H9 (cell line): ENCODE measurements at regions not wholly inside any gene's neighbourhood (a gene's known extent, or its start where the extent isn't known, plus 50 kb on each side); places are given as distances from the start of the nearest gene placed in this dataset.

Experiments used
- DNase-seq: peaks from one replicate; pipeline ENCODE4 v3.0.0-alpha.2; 2017
- H2AFZ ChIP-seq: one replicate; pipeline ENCODE4 v1.6.1; 2013; ENCODE audit warnings: mild to moderate bottlenecking, low read length, control low read depth, moderate library complexity
- H2AK5ac ChIP-seq: 2 replicates; pipeline ENCODE4 v1.6.1; 2013; ENCODE audit warnings: low read length, control low read depth, mixed read lengths; ENCODE audit not compliant: insufficient read length
- H2BK120ac ChIP-seq: one replicate; pipeline ENCODE4 v1.6.1; 2013; ENCODE audit warnings: low read depth, mild to moderate bottlenecking, low read length, control low read depth, inconsistent platforms; ENCODE audit not compliant: poor library complexity, severe bottlenecking
- H2BK12ac ChIP-seq: 2 replicates; pipeline ENCODE4 v1.6.1; 2013; ENCODE audit warnings: low read length, control low read depth, mixed read lengths, low read depth; ENCODE audit not compliant: insufficient read length
- H2BK15ac ChIP-seq: 2 replicates; pipeline ENCODE4 v1.6.1; 2013; ENCODE audit warnings: low read depth, low read length, control low read depth
- H2BK20ac ChIP-seq: one replicate; pipeline ENCODE4 v1.6.1; 2013; ENCODE audit warnings: low read depth, mild to moderate bottlenecking, low read length, control low read depth, inconsistent platforms; ENCODE audit not compliant: poor library complexity, severe bottlenecking
- H2BK5ac ChIP-seq: 2 replicates; pipeline ENCODE4 v1.6.1; 2013; ENCODE audit warnings: low read length, control low read depth, mixed read lengths; ENCODE audit not compliant: insufficient read length
- H3K14ac ChIP-seq: 2 replicates; pipeline ENCODE4 v1.6.1; 2013; ENCODE audit warnings: low read length, control low read depth; ENCODE audit not compliant: insufficient read depth
- H3K18ac ChIP-seq: 2 replicates; pipeline ENCODE4 v1.6.1; 2013; ENCODE audit warnings: low read depth, mild to moderate bottlenecking, mixed read lengths, low read length, control low read depth; ENCODE audit not compliant: insufficient read length
- H3K23ac ChIP-seq: 2 replicates; pipeline ENCODE4 v1.6.1; 2013; ENCODE audit warnings: low read length, control low read depth, mixed read lengths, low read depth; ENCODE audit not compliant: insufficient read length
- H3K23me2 ChIP-seq: 2 replicates; pipeline ENCODE4 v1.6.1; 2013; ENCODE audit warnings: low read depth, mild to moderate bottlenecking, mixed read lengths, low read length, control low read depth; ENCODE audit not compliant: insufficient read length, poor library complexity, severe bottlenecking
- H3K27ac ChIP-seq: 2 replicates; pipeline ENCODE4 v1.5.1; 2013; ENCODE audit warnings: low read length, control low read depth, mixed read lengths, low read depth; ENCODE audit not compliant: insufficient read length
- H3K27me3 ChIP-seq: 2 replicates; pipeline ENCODE4 v1.6.1; 2013; ENCODE audit warnings: low read length, control low read depth, inconsistent platforms; ENCODE audit not compliant: insufficient read depth
- H3K4ac ChIP-seq: 2 replicates; pipeline ENCODE4 v1.6.1; 2013; ENCODE audit warnings: low read depth, mild to moderate bottlenecking, control low read depth, inconsistent platforms, low read length, moderate library complexity
- H3K4me1 ChIP-seq: 2 replicates; pipeline ENCODE4 v1.6.1; 2013; ENCODE audit warnings: low read length, control low read depth, inconsistent platforms; ENCODE audit not compliant: insufficient read depth
- H3K4me2 ChIP-seq: 2 replicates; pipeline ENCODE4 v1.6.1; 2013; ENCODE audit warnings: low read length, control low read depth, mixed read lengths; ENCODE audit not compliant: insufficient read length, insufficient read depth
- H3K56ac ChIP-seq: 2 replicates; pipeline ENCODE4 v1.6.1; 2013; ENCODE audit warnings: low read depth, mild to moderate bottlenecking, mixed read lengths, low read length, control low read depth; ENCODE audit not compliant: insufficient read length
- H3K79me1 ChIP-seq: 2 replicates; pipeline ENCODE4 v1.6.1; 2013; ENCODE audit warnings: low read depth, mild to moderate bottlenecking, moderate library complexity, low read length, control low read depth, inconsistent platforms; ENCODE audit not compliant: insufficient read depth, poor library complexity, severe bottlenecking
- H3K79me2 ChIP-seq: 2 replicates; pipeline ENCODE4 v1.6.1; 2013; ENCODE audit warnings: low read length, control low read depth, inconsistent platforms; ENCODE audit not compliant: insufficient read depth
- H3K9ac ChIP-seq: 2 replicates; pipeline ENCODE4 v1.6.1; 2013; ENCODE audit warnings: low read length, control low read depth, mixed read lengths; ENCODE audit not compliant: insufficient read length; ENCODE audit errors: extremely low read depth
- H3K9me3 ChIP-seq: one replicate; pipeline ENCODE4 v1.6.1; 2013; ENCODE audit warnings: low read depth, low read length, inconsistent platforms; ENCODE audit not compliant: control insufficient read depth
- H3T11ph ChIP-seq: one replicate; pipeline ENCODE4 v1.6.1; 2013; ENCODE audit warnings: mild to moderate bottlenecking, low read length, control low read depth, inconsistent platforms
- H4K20me1 ChIP-seq: one replicate; pipeline ENCODE4 v1.6.1; 2013; ENCODE audit not compliant: control insufficient read depth, insufficient read length, insufficient read depth
- H4K5ac ChIP-seq: 2 replicates; pipeline ENCODE4 v1.6.1; 2013; ENCODE audit warnings: low read depth, mild to moderate bottlenecking, mixed read lengths, low read length, control low read depth; ENCODE audit not compliant: insufficient read length
- H4K8ac ChIP-seq: replicated peaks from 2 replicates; pipeline ENCODE4 v1.6.1; 2013; ENCODE audit warnings: low read length, control low read depth, mixed read lengths, low read depth; ENCODE audit not compliant: insufficient read length
- H4K91ac ChIP-seq: 2 replicates; pipeline ENCODE4 v1.6.1; 2013; ENCODE audit warnings: low read depth, mild to moderate bottlenecking, moderate library complexity, mixed read lengths, low read length, control low read depth; ENCODE audit not compliant: insufficient read length
- H3K27ac Mint-ChIP-seq, 3 experiments: 2 replicates in 2 of 3; 3 replicates in 1 of 3; pipeline ENCODE4 v1.8.0; 2020 to 2021; ENCODE audit warnings: mixed read lengths in 3 of 3, mild to moderate bottlenecking in 1 of 3, moderate library complexity in 1 of 3
- H3K27me3 Mint-ChIP-seq: 2 replicates; pipeline ENCODE4 v1.8.0; 2021; ENCODE audit warnings: low read depth, mild to moderate bottlenecking, moderate library complexity, mixed read lengths
- H3K36me3 Mint-ChIP-seq, 3 experiments: 2 replicates in 2 of 3; 3 replicates in 1 of 3; pipeline ENCODE4 v1.8.0; 2020 to 2021; ENCODE audit warnings: low read depth in 3 of 3, mixed read lengths in 3 of 3; ENCODE audit not compliant: insufficient read depth in 1 of 3
- H3K4me1 Mint-ChIP-seq, 2 experiments: 2 replicates each; pipeline ENCODE4 v1.8.0; 2020; ENCODE audit warnings: mixed read lengths in 2 of 2
- H3K4me3 Mint-ChIP-seq, 2 experiments: 2 replicates in 1 of 2; 3 replicates in 1 of 2; pipeline ENCODE4 v1.8.0; 2020 to 2021; ENCODE audit warnings: mild to moderate bottlenecking in 2 of 2, mixed read lengths in 2 of 2, moderate library complexity in 1 of 2
- H3K9me3 Mint-ChIP-seq, 2 experiments: 2 replicates in 1 of 2; 3 replicates in 1 of 2; pipeline ENCODE4 v1.8.0; 2020; ENCODE audit warnings: mild to moderate bottlenecking in 2 of 2, mixed read lengths in 2 of 2, moderate library complexity in 1 of 2
- WGBS: extraction: QIAGEN DNeasy Blood & Tissue Kit; methylation state at CpG from one replicate; pipeline ENCODE4 v1.1.7; 2013; ENCODE audit warnings: missing lambda C conversion rate, low lambda C conversion rate, mixed read lengths; ENCODE audit not compliant: insufficient read length; ENCODE audit errors: extremely low coverage; 5-methylcytosine and 5-hydroxymethylcytosine counted together
- TF ChIP-seq, protein P1 (sequence below): fragments of 200-600 bp; sonication (generic); conservative IDR thresholded peaks from 3 replicates; pipeline ENCODE4 v1.8.0; 2021; ENCODE audit warnings: antibody characterized with exemption, mild to moderate bottlenecking

GRCh38 chr6:169365567-169366257 is 112.1 kb upstream of the THBS2 start:
- Histone ChIP-seq H4K91ac (no peak overlapping the region), H3K4me2 (no peak overlapping the region), H3K9me3 (no peaks in the 10 kb centered on the region), H3K79me2 (no peaks in the 10 kb centered on the region), H3K4me1 (no peaks in the 10 kb centered on the region), H2AFZ (no peak overlapping the region), H4K8ac (no peak overlapping the region), H2BK5ac (no peak overlapping the region), H2BK20ac (no peak overlapping the region), H2BK120ac (no peak overlapping the region), H3K9ac (no peak overlapping the region), H2BK12ac (no peak overlapping the region), H3K14ac (no peak overlapping the region), H3K79me1 (no peaks in the 10 kb centered on the region), H3K4ac (no peak overlapping the region), H4K20me1 (no peaks in the 10 kb centered on the region), H4K5ac (no peak overlapping the region), H3K27ac (no peak overlapping the region), H3K18ac (no peak overlapping the region), H2BK15ac (no peak overlapping the region), H2AK5ac (no peak overlapping the region), H3K27me3 (no peaks in the 10 kb centered on the region), H3K56ac (no peak overlapping the region), H3T11ph (no peak overlapping the region), H3K23me2 (no peaks in the 10 kb centered on the region), H3K23ac (no peak overlapping the region)
- TF ChIP-seq, protein P1, sequence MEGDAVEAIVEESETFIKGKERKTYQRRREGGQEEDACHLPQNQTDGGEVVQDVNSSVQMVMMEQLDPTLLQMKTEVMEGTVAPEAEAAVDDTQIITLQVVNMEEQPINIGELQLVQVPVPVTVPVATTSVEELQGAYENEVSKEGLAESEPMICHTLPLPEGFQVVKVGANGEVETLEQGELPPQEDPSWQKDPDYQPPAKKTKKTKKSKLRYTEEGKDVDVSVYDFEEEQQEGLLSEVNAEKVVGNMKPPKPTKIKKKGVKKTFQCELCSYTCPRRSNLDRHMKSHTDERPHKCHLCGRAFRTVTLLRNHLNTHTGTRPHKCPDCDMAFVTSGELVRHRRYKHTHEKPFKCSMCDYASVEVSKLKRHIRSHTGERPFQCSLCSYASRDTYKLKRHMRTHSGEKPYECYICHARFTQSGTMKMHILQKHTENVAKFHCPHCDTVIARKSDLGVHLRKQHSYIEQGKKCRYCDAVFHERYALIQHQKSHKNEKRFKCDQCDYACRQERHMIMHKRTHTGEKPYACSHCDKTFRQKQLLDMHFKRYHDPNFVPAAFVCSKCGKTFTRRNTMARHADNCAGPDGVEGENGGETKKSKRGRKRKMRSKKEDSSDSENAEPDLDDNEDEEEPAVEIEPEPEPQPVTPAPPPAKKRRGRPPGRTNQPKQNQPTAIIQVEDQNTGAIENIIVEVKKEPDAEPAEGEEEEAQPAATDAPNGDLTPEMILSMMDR, result no peak
- Mint-ChIP-seq H3K36me3 (peaks cover 0 to 6% (median 3%) of the 10 kb centered on the region in 3 experiments; a peak in 2 of 7 replicates), H3K4me1 (peaks cover 0 to 13% of the 10 kb centered on the region in 2 experiments; a peak in 2 of 4 replicates), H3K27me3 (no peaks in the 10 kb centered on the region; the same call in 1 of the 2 replicates), H3K4me3 (no peak overlapping the region), H3K27ac (no peak overlapping the region; a peak in 1 of 7 replicates), H3K9me3 (peaks cover 6 to 7% of the 10 kb centered on the region in 2 experiments; a peak in 2 of 5 replicates)
- no CpG with 5 or more reads among the region's 13 CpGs for WGBS
- DNase-seq, result no peak
